GM10266 (cell line): ENCODE measurements at regions not wholly inside any gene's neighbourhood (a gene's known extent, or its start where the extent isn't known, plus 50 kb on each side); places are given as distances from the start of the nearest gene placed in this dataset.
"Not testable (repeated sequence)": the region's sequence is repeated elsewhere in the genome, so short reads cannot be mapped to it uniquely, and the experiment has no call there.

Experiments
- DNase-seq: peaks from one replicate; pipeline ENCODE4 v3.0.0; 2012; ENCODE audit errors: extremely low spot score
- TF ChIP-seq, protein P1 (sequence below): IDR thresholded peaks from 2 replicates; pipeline ENCODE4 v1.5.1; 2012; ENCODE audit warnings: mild to moderate bottlenecking, low read depth; ENCODE audit not compliant: control insufficient read depth, insufficient read depth; ENCODE audit errors: missing control alignments

DNA sequence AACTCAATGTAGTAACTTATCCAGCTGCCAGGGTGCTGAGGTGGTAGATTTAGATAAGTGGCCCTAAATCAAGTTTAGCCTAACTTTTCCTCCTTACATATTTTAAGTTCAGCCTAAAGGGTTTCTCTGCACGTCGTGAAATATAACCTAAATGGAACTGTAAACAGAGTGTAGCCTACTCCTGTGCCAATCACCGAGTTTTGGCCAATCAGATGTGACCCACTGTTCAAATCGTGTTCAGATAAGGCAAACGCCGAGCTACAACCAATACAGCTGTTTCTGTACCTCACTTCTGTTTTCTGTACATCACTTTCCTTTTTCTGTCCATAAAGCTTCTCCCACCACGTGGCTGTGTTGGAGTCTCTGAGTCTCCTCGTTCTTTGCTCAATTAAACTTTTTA lies 904.2 kb upstream of the POT1 start:
- DNase-seq = no peak
- TF ChIP-seq, protein P1, sequence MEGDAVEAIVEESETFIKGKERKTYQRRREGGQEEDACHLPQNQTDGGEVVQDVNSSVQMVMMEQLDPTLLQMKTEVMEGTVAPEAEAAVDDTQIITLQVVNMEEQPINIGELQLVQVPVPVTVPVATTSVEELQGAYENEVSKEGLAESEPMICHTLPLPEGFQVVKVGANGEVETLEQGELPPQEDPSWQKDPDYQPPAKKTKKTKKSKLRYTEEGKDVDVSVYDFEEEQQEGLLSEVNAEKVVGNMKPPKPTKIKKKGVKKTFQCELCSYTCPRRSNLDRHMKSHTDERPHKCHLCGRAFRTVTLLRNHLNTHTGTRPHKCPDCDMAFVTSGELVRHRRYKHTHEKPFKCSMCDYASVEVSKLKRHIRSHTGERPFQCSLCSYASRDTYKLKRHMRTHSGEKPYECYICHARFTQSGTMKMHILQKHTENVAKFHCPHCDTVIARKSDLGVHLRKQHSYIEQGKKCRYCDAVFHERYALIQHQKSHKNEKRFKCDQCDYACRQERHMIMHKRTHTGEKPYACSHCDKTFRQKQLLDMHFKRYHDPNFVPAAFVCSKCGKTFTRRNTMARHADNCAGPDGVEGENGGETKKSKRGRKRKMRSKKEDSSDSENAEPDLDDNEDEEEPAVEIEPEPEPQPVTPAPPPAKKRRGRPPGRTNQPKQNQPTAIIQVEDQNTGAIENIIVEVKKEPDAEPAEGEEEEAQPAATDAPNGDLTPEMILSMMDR = no peak

DNA sequence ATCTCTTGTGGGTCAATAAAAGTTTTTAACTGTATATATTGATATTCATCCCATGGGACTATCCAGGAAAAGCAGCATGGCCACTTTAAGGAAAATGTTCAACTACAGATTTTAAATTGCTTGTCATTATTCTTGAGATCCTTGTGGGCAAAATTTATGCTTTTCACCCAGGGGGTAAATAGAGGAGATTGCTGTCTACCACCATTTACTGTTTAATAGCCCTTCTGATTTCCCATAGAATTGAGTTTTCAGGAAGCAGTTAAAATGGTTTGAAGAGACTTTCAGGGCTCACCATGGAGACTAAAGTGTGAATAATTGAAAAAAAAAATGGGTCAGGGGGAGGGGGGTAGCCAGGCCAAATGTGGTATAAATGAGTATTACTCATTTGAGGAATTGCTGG lies 901.1 kb upstream of the POT1 start:
- DNase-seq = no peak
- TF ChIP-seq, protein P1 = no peak

DNA sequence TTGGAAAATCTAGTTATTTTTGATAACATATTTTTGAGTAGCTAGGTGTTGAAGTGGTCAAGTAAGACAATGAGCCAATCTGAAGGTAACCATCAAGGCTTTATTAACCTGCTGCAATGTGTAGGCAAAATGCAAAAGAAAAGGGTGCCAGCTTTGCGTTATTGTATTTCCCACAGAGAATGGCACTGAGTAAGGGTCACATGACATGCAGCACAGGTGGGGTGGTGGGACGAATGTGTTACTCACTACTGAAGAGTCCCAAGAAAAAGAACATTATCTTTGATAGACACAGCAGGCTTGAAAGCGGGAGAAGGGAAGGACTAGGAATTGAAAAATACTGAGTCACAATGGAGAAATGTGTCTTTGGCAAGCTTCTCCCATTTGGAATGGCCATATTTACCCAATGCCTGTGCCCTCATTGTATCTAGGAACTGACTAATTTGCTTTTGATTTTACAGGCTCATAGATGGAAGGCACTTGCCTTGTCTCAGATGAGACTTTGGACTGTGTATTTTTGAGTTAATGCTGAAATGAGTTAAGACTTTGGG lies 898.6 kb upstream of the POT1 start:
- TF ChIP-seq, protein P1 = no peak
- no peak for DNase-seq

GRCh38 chr7:125823538-125823937 lies 893.9 kb upstream of the POT1 start:
- DNase-seq = no peak
- TF ChIP-seq, protein P1 = no peak

GRCh38 chr7:125820495-125820894 lies 890.9 kb upstream of the POT1 start:
- TF ChIP-seq, protein P1 = no peak
- DNase-seq = no peak

DNA sequence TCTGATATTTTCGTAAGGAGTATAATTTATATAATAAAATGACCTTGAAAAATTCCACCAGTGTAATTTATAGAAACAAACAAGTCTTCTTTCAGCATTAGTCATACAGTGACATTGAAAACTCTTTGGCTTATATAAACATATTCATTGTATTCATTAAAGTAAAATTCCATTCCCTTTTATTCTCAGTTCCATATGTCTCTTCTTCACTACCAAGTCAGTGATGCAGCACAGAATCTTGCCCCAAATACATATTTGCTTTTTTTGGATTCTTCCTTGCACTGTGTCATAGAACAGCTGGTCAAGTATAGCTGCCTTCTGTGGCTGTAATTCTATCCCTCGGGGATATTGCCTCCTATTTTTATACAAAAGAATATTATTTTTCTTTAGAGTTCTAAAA lies 884.5 kb upstream of the POT1 start:
- TF ChIP-seq, protein P1 = no peak
- no peak for DNase-seq

GRCh38 chr7:125806491-125806890 lies 876.9 kb upstream of the POT1 start:
- DNase-seq = not testable (repeated sequence)

DNA sequence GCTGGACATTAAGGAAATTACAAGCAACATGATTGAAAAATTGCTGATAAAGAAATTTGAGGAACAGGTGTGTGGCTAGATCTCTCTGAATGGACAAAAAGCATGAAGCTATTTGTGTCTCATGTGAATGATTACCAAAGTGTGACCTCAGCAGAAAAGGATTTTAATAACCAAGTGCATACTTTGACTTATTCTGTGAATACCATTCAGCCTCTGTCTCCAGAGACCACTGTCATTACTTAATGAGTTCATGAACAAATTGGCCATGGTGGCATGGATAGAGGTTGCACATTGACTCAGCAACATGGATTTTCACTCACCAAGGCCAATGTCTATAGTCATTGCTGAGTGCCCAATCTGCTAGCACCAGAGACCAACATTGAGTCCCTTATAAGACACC lies 874.6 kb upstream of the POT1 start:
- TF ChIP-seq, protein P1 = no peak
- no peak for DNase-seq
